ENCODE measurements at regions not wholly inside any gene's neighbourhood (a gene's known extent, or its start where the extent isn't known, plus 50 kb on each side); places are given as distances from the start of the nearest gene placed in this dataset.
"Not testable (repeated sequence)": the region's sequence is repeated elsewhere in the genome, so short reads cannot be mapped to it uniquely, and the experiment has no call there.

DNA sequence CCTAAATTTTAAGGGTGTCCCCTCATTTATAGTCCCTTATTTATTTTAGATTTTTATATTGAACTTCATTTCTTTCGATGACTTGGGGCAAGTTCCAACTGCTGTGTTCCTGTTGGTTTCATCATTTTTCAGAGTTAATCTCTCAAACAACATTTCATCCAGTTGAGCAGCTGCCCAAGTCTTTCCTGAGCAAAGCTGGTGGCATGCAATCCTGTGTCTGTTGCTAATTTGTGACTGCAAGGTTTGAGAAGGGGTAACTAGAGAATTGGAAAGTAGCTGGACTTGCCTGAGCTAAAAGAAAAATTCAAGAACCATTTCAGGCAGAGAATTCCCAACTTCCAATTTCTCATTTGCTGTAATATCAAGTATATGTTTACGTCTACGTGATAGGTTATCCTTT, 881.5 kb upstream of the SLC35B3 start:
- DNase-seq (ENCODE audit: low read depth) = no peak

DNA sequence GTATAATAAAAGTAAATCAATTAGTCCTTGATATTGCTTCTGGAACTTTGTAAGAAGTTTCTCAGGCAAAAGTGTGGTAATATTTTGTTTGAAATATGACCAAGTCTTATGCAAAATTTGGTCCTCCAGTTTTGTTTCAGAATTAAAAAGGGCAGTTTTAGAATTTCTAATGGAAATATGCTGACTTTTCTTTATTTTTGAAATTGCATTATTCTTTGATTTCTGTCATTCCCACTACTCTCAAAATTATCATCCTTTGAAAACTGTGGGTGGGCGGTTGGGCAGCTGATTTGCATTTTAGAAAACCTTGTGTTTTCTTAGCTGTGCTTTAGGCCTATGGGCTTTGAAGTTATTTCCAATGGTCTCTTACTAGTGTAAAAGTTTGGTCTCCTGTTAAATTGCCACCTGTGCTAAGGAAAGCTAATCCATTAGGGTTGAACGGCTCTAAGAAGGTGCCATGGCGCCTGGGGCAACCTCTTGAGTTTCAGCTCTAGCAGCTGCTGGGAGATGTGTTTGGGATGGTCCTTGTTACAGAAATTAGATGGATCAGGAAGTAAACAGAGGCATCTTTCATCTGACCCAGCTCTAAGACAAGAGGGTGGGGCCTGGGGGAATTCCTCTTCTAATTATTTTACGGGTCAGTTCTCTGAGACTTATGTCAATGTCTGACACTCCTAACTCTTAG, 880.8 kb upstream of the SLC35B3 start:
- DNase-seq (ENCODE audit: low read depth) = no peak

DNA sequence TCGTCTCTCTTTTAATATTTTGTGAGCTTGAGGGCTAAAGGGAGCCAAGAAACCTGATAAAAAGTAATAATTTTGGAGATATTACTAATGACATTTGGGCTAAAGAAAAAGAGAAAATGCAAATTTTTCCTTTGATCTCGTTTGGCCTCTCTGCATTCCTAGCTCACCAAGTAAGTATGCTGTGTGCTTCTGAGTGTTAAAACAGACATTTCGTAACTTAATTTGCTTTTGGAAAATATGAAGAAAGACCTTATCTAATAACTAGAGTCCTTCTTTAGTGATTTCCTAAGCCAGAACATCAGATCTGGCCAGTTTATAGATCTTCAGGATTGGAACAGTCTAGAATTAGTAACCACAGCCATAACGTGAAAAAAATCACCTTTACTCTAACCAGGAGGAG, 872.9 kb upstream of the SLC35B3 start:
- DNase-seq (ENCODE audit: low read depth) = no peak

DNA sequence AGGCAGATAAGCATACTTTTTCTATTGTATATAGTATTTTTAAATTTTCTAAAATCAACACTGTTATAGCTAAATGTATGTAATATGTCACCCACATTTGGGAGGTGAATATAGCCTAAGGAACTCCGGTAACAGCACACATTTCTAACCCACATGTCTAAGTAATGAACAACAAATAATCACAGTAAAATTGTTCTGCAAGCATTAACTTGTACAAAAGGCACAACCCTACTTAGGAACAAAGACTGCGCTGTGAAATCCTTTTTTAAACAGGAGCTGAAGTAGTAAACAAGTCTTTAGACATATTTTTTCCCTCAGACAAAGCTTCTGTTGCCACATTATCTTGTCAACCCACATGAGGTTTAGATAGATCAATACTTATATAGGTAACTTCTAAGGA, 872.4 kb upstream of the SLC35B3 start:
- DNase-seq (ENCODE audit: low read depth) = no peak

DNA sequence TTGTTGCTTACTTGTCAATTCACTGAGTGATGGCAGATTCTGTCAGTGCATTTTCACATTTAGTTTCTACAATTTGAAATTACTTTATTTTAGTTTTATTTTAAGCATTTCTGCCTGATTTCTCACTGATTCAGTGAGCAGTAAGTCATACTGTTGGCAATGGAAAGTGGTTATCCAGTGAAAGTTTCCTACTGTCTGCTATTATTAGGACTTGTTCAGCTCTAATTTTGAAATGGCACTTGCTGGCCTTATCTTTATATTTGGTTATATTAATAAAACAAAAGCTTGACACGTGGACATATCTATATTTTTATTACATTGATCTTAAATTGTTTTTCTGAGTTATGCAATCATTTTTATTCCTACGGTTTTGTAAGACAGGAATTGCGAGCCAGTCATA, 871.8 kb upstream of the SLC35B3 start:
- DNase-seq (ENCODE audit: low read depth) = no peak

DNA sequence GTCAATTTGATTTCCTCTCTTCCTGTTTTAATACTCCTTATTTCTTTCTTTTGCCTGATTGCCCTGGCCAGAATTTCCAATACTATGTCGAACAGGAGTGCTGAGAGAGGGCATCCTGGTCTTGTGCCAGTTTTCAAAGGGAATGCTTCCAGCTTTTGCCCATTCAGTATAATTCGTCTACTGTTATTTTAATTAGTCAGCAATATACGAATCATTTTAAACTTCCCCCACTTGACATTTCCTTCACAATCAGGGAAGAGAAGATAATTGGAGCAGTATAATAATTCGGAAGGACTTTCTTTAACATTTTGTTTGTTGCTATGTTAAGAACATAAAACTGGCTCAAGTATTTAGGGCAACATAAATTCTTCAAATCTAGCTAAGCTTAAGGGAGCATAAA, 860.3 kb upstream of the SLC35B3 start:
- DNase-seq (ENCODE audit: low read depth) = peak; percentile 32

DNA sequence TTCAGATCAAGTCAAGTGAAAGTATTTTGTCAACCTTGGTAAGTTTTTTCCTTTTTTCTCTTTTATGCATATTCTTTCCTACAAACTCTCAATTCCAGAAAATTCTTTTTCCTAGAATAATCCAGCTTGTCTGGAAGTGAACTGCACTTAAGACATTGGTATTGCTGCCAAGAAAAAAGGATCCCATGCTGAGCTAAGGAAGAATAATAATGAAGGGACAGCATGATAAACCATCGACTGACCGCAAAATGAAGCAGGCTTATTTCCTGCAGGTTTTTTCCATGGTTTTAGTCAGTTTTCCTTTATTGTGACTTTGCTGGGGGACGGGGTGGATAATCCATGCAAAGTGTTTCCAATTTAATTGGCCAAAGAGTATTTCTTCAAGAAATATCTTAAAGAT, 857.6 kb upstream of the SLC35B3 start:
- DNase-seq (ENCODE audit: low read depth) = peak; percentile 65

DNA sequence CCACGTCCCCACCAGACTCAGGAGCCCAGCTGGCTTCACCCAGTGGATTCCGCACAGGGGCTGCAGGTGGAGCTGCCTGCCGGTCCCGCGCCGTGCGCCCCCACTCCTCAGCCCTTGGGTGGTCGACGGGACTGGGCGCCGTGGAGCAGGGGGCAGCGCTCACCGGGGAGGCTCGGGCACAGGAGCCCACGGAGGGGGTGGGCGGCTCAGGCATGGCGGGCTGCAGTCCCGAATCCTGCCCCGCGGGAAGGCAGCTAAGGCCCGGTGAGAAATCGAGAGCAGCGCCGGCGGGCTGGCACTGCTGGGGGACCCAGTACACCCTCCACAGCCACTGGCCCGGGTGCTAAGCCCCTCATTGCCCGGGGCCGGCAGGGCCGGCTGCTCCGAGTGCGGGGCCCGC, 855.0 kb upstream of the SLC35B3 start:
- DNase-seq (ENCODE audit: low read depth) = not testable (repeated sequence)

DNA sequence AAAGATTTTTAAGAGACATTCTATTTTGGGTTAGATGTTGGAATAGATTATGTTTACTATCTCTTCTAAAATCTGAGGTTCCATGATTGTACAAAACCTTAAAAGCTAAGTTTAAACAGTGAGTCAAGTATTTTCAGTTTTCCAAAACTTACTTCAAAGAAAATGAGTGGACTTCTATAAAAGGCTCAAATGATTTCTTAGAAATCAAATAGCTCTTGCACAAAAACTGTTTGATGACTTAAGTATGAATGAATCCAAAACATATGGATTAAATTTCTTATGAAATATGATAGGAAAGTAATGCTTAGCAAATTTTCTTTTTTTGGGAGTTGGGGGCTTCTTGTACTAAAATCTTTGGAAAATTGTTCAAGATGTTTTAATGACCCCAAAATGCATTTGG, 837.3 kb upstream of the SLC35B3 start:
- no peak for DNase-seq (ENCODE audit: low read depth)

DNA sequence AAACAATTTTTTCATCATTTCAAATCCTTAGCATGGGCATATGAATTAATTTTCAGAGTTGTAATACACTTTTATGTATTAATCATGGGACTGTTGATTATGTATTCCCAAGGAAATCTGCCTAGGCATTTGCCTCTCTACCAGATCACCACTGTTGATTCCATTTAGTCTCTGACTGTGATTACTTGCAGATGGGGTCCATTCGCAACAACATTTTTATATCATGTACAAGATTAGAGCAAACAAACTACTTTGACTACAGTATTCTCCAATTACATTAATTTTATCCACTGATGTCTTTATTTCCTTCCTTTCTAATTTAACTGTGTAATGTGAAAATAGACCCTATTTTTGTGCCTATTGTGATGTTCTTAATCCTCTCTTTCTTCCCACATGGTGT, 831.4 kb upstream of the SLC35B3 start:
- no peak for DNase-seq (ENCODE audit: low read depth)

DNA sequence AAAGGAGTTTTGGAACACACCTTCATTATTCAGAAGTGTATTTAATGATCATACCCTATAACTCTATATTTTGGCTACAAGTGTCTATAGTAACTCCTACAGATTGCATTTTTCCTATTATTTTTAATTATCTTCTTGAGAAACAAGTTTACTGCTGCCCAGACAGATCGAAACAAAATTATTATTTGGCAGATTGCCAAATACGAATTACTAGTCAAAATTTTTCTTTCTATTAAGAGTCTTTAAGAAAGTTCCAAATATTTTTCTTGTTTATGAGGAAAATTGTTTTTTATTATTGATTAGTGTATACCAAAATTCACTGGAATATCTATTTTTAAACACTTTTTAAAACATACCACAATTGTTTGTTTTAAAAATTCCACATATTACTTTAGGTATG, 821.9 kb upstream of the SLC35B3 start:
- DNase-seq (ENCODE audit: low read depth) = no peak

DNA sequence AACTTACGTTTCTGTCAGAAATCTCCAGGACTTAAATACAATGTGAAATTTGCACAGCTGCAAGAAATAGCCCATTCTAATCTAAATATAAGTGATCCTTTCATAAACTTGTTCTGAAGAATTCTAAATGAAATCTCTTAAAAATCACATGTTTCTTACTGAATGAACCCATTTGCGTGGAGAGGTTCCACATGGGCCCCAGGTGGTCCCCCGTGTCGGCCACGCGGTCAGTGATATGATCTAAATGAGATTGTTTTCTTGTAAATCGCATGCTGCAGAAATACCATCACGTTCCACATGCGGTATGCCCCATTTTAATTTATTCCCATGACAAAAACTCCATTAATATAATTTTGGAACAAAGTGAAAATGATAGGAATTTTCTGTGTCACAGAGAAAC, 818.9 kb upstream of the SLC35B3 start:
- DNase-seq (ENCODE audit: low read depth) = no peak

DNA sequence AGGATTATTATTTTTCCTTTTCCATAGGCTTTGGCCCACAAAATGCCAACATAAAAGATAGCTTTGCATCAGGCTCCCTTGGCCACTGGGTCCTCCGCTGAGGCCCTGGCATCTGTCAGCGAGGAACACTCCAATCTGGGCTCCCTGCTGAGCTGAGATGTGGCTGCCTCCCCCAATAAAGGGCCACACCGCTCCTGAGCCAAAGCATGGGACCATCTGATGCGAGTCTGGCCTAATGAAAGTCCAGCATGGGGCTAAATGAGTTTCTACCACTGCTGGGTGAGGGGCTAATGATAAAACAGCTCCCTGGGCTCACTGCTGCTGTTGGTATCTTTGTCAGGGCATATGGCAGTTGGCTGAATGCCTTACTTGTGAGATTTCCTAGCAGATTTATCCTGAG, 817.5 kb upstream of the SLC35B3 start:
- peak; percentile 23 for DNase-seq (ENCODE audit: low read depth)

DNA sequence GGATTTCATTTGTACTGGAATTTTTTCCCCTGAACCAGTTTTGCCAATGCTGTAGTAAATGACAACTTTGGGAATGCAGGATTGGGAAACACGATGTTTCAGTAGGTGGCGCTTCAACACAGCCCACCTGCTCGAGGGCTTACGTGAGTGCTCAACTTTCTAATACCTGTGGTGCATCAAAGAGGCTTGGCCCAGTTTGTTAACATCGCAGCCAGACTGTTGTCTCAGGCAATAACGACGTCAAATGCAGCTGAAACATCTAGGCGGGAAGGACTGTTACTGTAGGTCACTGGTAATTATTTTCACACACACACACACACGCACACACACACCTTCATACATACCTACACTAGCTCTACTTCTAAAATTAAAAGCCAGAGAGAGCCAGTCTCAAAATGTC, 815.5 kb upstream of the SLC35B3 start:
- peak; percentile 74 for DNase-seq (ENCODE audit: low read depth)

DNA sequence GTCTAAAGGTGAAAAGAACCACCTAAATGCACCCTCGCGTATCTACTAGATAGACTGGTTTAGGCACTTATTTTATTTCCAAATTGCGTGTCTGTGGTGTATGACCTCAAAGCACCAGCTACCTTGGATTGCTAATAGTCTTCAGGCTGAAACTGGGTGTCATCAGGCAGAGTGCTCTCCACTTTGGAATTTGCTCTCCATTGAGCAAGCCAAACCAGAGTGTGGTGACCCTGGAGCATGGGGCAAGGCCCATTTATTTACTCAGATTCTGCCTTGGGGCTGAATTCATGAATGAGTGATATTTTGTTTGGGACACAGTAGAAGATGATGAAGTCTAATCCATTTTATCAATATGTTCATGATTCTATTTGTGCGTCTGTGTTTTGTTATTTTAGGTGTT, 812.8 kb upstream of the SLC35B3 start:
- DNase-seq (ENCODE audit: low read depth) = no peak

DNA sequence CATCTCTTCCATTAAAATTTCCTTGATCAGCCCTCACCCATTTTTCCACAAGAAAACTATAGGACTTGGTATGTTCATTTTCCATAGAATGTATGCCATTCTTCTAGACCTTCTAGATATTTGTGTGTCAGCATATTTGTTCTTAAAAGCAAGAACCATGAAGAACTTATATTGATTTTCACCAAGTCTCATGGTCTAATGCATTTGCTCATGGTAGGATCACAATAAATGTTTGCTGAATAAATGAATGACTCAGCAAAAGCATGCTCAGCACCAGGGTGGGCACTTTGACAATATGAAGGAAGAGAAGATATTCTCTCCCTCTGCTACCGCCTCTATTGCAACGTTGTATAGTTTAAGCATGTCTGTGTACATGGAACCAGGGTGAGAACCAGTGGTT, 805.5 kb upstream of the SLC35B3 start:
- no peak for DNase-seq (ENCODE audit: low read depth)

DNA sequence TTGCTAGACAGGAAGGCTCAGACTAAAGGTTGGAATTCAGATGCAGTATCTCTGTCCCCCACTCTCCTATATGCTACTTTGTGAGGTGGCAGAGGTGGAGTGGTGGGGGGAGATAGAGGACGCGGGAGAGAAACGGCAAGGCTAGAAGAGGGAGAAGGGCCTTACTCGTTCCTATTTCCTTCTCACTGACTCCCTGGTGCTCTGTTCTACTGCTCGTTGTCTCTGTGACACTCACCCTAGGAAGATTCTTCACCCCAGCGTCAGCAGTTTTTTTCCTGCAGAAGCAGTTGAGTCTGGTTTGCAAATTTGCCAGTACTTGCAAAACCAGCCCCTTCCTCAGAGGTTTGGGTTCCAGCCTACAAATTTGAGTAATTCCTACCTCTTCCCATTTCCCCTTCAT, 801.1 kb upstream of the SLC35B3 start:
- DNase-seq (ENCODE audit: low read depth) = no peak

DNA sequence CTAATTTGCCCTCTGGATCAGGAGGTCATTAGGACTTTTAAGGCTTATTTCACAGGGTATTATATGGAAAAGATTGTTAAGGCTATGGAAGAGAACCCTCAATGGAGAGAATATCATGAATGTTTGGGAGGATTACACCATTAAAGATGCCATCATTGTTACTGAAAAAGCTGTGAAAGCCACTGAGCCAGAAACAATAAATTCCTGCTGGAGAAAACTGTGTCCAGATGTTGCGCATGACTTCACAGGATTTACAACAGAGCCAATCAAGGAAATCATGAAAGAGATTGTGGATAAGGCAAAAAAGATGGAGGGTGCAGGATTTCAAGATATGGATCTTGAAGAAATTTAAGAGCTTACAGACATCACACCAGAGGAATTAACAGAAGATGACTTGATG, 798.3 kb upstream of the SLC35B3 start:
- no peak for DNase-seq (ENCODE audit: low read depth)

DNA sequence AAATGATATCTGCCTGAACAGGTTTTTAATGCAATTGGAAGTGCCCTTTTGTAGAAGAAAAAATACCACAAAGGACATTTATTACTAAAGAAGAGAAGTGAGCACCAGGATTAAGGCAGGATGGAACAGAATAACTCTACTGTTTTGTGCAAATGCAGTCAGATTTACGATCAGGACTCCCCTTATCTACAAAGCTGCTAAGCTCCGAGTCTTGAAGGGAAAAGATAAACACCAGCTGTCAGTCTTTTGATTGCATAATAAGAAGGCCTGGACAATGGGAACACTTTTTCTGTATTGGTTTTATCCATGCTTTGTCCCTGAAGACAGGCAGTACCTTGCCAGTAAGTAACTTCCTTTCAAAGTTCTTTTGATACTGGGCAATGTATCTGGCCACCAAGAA, 797.9 kb upstream of the SLC35B3 start:
- no peak for DNase-seq (ENCODE audit: low read depth)

DNA sequence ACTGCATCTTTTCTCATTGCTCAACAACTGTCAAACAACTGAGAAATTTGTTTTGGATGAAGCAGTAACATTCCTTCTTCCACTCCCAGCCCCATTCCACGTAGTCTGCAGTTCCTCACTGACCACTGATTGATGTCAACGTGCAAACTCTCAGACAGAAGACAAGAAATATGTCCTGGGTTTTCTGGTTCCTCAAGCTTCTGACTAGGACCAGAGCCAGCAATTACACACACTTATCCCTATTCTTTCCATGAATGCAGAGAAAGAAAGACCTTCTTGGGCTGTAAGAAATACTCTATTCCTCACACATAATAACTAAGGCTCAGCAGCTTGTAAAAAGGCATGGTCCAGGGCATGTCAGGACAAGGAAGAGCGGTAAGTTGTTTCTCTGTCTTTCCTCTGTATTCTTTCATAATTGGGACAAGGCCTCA, 790.1 kb upstream of the SLC35B3 start:
- DNase-seq (ENCODE audit: low read depth) = no peak

DNA sequence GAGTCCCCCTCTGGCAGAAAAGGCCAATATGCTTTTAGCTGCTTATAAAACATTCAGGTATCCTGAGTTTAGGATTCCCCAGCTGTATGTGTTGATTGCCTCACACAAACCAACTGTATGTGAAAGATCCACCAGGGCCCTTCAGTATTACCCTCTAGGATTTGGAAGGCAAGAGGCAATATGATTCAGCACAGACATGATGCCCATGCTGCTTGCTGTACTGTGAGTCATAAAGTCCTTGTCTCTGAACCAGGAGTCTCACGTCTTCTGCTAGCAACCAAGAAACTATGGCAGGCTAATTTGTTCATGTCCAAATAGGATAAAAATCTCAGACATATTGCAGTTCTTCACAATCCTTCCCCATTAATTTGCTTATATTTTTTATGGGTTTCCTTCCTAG, 789.2 kb upstream of the SLC35B3 start:
- DNase-seq (ENCODE audit: low read depth) = no peak

DNA sequence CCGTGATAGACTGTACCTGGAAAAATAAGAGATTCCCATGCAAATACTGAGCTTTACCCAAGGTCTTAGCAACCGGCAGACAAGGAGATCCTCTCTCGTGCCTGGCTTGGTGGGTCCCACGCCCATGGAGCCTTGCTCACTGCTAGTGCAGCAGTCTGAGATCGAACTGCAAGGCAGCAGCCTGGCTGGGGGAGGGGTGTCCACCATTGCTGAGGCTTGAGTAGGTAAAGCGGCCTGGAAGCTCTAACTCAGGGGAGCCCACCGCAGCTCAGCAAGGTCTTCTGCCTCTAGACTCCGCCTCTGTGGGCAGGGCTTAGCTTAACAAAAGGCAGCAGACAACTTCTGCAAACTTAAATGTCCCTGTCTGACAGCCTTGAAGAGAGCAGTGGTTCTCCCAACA, 778.4 kb upstream of the SLC35B3 start:
- DNase-seq (ENCODE audit: low read depth) = not testable (repeated sequence)

DNA sequence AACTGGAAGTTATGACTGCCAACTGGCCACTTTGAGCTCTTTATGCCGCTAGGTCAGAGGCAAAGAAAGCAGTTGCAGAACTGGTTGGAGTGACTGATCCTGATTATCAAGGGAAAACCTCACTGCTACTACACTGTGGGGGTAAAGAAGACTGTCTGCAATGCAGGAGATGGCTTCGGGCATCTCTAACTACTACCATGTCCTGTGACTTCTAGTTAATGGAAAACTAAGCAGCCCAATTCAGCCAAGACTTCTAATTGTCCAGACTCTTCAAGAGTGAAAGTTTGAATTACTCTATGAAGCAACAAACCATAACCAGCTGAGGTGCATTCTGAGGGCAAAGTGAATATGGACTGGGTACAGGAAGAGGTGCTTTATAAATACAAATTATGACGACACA, 773.6 kb upstream of the SLC35B3 start:
- no peak for DNase-seq (ENCODE audit: low read depth)

DNA sequence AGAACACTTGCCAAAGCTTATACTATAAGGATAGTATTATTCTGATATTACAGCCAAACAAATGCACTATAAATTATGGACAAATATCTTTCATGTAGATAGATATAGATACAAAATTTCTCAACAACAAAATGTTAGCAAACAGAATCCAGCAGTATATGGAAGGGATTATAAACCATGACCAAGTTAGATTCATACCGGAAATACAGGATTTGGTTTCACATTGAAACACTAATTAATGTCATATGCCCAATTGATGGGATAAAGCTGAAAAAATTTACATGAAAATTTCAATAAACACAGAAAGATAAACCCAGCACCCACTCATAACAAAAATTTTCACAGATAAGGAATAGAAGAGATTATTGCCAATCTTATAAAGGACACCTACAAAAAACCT, 770.3 kb upstream of the SLC35B3 start:
- DNase-seq (ENCODE audit: low read depth) = no peak

DNA sequence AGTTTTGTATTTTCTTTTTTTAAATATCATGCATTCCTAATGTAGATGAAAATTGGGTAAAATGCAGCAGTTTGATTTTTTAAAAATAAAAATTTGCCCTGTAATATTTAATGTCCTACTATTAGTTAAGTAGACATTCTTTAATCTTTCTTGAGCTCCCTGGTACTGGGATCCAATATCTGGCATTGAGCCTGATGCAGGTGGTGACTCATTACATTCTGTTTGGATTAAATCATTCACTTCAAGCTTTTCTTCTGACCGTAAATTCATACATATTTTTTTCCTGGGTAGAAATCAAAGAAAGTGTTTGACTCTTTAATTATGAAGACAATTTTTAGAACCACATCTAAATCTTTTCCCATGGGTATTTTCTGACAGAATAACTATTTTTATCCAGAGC, 768.8 kb upstream of the SLC35B3 start:
- DNase-seq (ENCODE audit: low read depth) = peak; percentile 85

Measured in Daoy (cell line).